HG02759 (cell line): ENCODE measurements at regions not wholly inside any gene's neighbourhood (a gene's known extent, or its start where the extent isn't known, plus 50 kb on each side); places are given as distances from the start of the nearest gene placed in this dataset.
"Not testable (repeated sequence)": the region's sequence is repeated elsewhere in the genome, so short reads cannot be mapped to it uniquely, and the experiment has no call there.

Source experiments
- ATAC-seq: cut with Tn5 transposase; IDR thresholded peaks from one replicate; pipeline ENCODE4 v1.9.1; 2021; ENCODE audit warnings: mild to moderate bottlenecking, moderate library complexity; ENCODE audit not compliant: unreplicated experiment

- ATAC-seq, result not testable (repeated sequence)
Observed at GRCh38 chr2:237005341-237005740, 80.3 kb upstream of the COPS8 start.

DNA sequence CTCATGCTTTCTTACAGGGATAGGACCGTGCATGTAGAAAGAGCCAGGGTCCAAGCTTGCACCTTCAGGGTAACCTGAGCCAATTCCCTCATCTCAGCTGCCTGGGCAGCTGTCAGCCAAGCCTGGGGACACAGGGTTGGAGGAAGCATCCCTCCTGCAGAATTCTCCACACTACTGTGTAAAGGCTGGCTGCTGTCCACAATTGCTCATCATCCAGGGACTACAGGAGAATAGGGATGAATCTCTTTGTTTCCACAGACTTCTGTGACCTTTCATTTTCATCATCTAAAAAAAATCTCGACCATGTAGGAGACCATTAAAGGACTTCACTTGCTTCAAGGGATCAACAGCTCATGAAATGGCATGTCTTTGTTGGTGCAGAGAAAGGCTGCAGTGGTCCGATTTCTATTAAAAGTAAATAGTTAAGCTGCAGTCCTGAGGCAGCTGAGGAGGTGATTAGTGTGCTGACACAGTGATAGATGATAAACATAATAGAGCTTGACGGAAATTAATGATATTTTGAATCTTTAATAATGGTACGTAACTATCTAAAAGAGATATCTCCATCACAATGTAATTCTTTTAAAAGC, 74.4 kb upstream of the COPS8 start:
- no peak for ATAC-seq

DNA sequence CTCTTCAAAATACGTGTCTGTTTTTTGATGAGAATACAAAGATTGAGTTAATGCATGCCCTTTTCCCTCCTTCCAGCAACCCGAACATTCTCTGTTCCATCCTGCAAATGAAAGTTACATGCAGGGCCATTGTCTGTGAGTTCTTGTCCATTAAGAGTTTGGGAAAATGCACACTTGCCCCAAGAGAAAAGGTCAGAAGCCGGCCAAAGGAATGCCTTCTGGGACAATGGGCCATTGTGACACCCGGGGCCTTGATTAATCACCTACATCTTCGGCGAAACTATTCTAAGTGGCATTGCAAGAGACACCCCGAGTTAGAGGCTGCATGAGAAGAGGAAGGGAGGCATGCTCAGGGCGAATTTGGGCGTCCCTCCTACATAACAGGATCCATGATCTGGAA, 73.7 kb upstream of the COPS8 start:
- no peak for ATAC-seq

- ATAC-seq, result no peak
Observed at GRCh38 chr2:237012577-237013267, 73.0 kb upstream of the COPS8 start.

DNA sequence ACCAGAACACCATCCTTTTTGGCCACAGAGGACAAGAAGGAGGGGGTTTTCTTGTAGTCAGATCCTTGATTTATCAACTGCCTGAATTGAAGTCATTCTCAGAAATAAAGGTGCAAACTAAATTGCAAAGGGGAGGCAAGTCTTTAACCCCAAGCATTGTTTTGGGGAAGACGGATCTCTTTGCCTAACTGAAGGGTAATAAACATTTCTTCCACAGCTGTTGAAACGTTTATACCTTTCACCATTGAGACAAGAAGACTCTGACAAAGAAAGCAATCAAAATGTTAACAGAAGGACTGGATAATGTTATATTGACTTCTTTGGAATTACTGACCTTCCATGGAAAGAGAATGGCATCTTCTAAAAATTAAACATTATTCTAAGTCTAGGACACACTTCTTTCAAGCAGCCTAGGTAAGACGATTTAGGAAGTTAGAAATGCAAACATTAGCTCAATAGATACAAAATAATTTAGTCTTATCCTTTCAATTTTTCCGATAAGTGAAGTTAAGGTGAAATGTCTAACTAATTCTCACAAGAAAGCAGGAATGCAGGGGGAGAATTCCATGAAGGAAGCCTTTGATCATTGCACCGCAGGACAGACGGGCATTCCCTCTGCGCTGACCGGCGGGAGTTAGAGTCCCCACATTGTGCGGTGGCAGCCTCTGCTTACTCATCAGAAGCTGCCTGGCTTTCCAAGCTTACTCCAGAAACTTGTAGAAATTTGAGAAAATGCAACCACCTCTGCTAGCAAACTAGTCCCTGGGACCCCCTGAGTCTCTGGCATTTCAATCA, 69.4 kb upstream of the COPS8 start:
- no peak for ATAC-seq

- ATAC-seq, result no peak
Observed at GRCh38 chr2:237020090-237020489, 65.6 kb upstream of the COPS8 start.

- ATAC-seq, result no peak
Observed at GRCh38 chr2:237022533-237022932, 63.2 kb upstream of the COPS8 start.

GRCh38 chr2:237024255-237024654, 61.4 kb upstream of the COPS8 start:
- no peak for ATAC-seq

DNA sequence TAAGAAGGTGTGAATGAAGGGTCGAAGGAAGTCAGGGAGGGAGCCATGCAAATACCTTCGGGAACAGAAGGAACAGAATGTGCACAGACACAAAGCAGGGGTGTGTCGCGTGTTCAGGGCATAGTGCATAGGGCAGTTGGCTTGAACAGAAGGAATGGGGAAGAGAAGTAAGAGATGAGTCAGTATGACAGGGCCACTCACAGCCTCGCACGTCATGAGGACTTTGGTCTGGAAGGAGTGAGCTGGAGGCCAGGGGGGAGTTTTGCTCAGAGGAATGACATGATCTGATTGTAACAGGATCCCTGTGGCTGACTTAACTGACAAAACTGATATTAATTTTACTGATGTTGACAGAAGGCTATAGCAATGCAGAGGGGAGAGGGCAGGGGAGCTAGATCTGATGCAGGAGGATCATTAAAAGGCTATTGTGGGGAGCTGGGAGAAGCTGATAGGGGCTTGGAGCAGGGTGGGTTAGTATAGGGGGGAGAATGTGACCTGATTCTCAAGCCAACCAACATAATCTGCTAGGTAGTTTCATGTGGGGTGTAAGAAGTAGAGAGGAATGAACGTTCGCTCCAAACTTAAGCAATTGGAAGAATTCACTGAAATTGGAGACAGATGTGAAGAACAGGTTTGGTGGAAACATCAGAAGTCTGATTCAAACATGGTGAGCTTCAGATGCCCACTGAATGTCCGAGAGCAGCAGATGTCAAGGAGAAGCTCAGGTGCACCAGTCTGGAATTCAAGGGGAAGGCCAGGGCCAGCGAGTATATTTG, 60.4 kb upstream of the COPS8 start:
- no peak for ATAC-seq

GRCh38 chr2:237026981-237027711, 58.5 kb upstream of the COPS8 start:
- no peak for ATAC-seq

DNA sequence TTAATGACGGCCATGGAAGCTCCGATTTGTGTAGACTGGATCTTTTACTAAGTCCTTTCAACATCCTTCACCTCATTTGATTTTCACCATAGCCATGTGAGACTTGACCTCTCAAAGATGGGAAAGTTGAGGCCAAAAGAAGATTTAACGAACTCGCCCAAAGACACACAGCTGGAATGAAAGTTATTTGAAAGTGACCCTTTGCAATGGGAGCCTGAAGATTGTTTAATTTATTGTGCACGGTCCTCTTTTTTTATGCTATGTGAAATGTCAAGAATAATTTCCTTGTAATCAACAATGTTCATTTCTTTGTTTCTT, 58.0 kb upstream of the COPS8 start:
- no peak for ATAC-seq

GRCh38 chr2:237030382-237030781, 55.3 kb upstream of the COPS8 start:
- no peak for ATAC-seq

DNA sequence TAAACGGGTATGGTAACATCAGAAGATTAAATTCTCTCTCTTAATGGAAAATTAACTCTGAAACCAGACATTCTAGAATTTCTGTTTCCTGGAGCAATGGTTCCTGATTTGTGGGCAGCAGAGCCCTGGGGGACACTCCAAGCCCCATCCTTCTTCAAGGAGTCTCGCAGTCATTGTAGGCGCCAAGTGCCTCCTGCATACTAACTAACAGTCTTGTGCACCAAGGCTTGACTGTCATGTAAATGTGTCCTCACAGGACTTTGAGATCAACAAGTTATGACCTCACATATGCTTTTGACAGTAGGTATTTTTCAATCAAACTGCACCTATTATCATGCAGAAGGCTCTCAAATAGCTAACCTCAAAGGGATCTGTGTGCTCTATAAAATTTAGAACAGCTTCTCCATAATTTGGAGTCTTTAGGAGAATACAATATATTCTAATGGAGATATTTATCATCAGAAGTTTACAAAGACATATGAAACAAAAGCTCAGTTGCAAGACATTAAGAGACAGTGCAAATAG, 52.1 kb upstream of the COPS8 start:
- ATAC-seq, result no peak

GRCh38 chr2:237035781-237036475, 49.8 kb upstream of the COPS8 start:
- no peak for ATAC-seq
